Dermis microvascular lymphatic vessel endothelial cell (primary cell): ENCODE measurements at regions not wholly inside any gene's neighbourhood (a gene's known extent, or its start where the extent isn't known, plus 50 kb on each side); places are given as distances from the start of the nearest gene placed in this dataset.
A peak's percentile ranks its signal among the peaks of the same experiment; 100 is the strongest.

Source experiments
- DNase-seq, 2 donors: peaks; one replicate each; pipeline versions ENCODE4 v3.0.0 to v3.0.0-alpha.2; 2010; ENCODE audit warnings: low read depth in 2 of 2

DNA sequence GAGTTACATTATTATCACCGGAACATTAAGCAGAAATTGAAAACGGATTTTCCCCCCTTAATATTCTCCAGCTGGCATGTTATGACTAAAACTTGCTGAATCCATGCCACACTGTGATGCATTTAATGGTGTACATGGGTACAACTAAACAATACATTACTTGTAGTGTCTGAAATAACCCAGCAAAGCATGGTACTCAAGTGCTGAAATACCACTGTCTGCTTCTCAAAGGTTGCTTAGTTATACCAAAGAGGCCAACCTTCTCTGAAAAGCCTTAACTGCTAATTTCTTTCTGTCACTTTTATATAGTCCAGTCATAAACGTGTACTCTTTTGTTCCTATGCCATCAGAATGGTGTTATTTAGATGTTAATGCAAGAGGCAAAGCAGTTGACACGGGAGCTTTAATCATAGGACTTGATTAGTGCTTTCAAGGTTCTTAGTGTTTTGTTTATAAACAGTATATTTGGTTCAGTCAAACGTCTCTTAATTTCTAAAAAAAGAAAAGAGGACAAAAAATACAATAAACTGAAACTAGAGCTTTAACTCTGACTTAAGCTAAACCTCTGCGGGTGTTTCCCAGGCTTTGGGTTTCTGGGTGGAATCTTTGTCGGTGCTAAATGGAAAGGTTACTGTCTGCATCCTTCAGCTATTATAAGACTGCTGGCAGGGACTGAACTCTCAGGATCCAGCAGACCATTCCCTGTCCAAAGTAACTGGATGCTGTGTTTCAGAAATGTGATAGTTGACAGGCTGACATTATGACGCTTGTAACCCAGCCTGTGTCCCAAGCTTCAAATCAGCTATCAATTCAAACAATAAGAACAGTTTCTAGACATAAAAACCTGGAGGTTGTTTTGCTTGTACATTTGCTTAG is 202.6 kb downstream of the PPP1R3A start:
- no peak for DNase-seq

DNA sequence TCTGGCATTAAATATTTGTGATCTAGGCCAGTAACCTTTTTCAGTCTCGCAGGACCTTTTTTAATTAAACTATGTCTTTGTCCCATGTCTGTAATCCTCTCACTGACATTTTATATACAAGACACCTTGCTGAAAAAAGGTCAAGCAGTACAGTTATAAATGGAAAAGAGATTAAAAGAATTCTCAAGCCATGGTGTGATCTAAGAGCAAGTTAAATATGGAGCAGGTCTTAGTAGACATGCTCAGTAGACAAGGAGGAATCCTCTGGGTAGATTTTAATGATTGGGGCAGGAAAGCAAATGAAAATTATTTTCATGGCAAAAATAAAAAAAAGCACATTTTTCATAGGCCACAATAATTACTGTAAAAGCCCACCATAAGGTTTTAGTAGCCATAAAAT is 203.5 kb downstream of the PPP1R3A start:
- DNase-seq: no peak

DNA sequence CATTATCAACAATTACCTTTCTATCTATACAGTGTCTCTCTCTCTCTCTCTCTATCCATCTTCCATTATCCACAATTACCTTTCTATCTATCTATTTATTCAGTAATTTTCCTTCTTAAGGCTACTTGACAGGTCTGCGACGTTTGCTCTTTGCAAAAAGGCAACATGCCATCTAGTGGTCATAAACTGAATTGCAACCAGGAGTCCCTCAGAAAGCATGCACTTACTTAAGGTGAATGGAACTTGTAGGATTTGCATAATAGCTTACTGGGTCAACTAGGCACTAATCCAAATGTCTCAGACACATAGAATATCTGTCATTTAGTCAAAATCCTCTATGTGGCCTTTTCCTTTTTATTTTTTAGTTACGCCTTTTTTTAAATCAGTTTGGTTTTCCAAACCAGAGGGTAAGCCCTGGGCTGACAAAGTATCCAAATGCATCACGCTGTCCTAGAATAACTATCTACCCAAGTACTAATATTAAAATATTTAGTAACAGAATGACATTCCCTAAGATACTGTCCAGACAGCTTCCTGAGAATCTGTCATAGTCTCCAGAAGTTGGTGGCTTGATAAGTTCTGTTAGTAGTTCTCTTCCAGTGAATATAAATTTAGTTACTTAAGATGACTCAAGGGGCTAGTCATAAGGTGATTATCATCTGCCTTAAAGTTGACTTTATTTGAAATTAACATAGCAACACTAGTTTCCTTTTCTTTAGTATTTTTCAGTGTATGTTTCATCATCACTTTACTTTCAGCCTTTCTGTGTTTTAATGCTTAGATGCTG is 208.3 kb downstream of the PPP1R3A start:
- peak; percentile 57 to 76 for DNase-seq

DNA sequence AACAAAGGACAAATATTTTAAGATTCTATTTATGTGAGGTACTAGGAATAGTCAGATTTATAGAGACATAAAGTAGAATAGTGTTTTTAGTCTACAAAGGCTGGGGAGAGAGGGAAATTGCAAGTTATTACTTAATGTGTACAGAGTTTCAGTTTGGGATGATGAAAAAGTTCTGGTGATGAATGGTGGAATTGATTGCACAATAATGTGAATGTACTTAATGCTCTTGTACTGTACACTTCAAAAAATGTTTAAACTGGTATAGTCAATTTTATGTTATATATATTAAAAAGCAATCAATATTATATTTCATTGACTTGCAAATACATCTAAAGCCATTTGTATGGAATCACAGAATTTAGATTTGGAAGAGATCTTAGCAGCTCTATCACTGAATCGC is 213.4 kb downstream of the PPP1R3A start:
- no peak for DNase-seq

DNA sequence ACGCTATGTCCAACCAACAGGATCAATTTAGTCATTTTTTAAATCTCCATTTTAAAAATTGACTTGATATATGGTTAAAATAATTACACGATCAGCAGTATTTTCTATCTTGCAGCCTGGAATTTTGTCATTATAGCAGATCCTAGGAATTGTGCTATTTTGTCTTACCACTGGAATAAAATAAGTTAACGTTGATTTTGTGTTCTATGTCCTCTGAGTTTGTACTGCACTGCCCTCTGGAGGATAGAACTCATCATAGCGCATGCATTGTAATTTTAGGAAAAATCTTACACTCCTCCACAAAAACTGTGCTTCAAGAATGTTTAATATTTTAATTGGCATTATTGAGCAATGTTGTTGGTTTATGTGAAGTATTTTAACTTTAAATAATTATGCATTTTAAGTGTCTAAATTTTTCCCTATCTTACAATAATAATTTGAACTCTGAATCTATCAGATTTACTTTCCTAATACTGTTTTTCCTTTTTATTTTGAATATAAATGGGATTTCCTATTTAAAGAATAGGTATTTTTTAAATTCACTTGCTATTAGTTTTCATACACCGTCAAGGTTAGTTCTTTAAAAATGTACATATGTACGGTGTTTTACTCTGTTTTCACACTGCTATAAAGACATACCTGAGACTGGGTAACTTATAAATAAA is 220.1 kb downstream of the PPP1R3A start:
- DNase-seq: peak in 1 of 2 donors; percentile 33

DNA sequence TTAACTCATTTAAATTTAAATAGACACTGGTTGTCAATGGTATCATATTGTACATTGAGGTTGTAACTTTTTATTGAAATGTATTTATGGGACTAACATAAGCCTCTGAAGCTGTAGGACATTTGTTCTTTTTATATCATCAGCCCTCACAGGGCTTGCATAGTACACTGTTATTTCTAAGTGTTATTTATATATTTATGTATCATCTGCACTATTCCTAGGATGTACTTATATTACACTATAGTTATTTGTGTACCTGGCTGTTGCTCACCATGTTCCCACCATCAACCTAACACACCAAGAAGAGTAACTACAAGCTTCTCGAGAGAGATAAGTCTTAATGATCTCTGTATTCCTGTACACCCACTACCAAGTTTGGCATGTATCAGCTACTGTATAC is 224.7 kb downstream of the PPP1R3A start:
- no peak for DNase-seq

DNA sequence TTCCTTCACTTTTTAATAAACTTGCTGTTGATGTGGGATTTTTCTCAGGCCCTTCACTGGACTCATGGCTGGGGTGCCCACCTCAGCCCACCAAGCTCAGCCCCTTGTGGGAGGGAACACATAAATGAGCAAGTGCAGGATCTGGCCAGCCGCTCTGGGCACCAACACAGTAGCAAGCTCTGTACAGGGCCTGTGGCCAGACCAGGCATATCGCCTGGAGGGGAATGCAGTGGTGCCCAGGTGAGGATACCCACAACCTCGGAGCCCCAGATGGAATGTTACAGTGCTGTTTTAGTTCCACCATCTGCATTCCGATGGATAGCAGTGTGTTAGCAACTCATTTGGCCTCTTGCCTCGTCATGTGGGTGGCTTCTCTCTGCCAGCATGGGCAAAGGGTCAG is 234.6 kb downstream of the PPP1R3A start:
- DNase-seq: no peak

DNA sequence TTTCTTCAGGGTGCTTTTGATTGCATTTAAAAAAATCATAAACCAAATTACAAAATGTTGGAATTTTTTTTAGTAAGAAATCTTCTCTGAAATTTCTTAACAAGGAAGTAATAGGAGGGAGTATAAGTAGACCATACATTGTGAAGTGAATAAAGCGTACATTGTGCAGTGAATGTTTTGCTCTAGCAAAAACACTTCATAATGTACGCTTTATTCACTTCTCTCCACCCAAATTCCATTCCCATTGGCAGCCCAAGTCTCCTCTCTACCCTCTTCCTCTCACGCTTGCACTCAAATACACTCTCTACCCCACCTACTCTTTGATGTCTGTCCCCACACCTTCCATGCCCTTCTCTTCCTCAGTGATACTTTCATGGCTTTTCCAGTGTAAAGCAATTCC is 241.0 kb downstream of the PPP1R3A start:
- DNase-seq: no peak

DNA sequence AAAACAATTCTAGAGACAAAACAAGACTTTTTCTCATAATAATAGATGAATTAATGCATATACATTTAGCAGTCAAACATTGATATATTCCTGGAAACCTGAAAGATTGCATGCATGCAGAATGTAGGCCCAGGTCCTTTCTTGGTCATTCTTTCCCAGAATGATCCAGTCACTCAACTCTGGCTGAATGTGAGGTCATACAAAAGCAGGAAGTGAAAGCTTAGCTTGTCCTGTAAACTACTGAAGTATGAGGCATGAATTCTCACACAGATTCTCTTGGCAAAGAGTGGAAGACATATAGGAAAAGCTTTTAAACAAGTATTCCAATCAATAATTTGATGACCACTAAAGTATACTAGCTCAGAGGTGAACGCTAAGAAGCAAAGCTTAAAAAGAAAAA is 253.9 kb downstream of the PPP1R3A start:
- no peak for DNase-seq

DNA sequence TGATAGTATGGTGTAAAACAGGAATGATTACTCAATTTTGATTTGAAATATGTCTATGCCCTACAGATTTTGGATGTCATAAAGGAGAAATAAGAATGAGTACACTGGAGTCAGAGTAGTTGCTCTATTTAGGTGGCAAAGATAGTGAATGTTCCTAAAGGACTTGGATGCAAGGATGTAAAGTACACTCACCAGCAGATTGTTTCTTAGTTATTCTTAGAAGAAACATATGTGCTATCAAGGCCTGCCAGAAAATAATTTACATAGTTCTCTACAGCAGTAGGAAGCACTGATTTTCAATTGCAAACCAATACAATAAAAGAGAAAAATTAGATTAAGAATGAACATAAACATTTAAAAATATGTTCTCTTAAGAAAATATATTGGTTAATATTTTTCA is 259.4 kb downstream of the PPP1R3A start:
- DNase-seq: no peak

DNA sequence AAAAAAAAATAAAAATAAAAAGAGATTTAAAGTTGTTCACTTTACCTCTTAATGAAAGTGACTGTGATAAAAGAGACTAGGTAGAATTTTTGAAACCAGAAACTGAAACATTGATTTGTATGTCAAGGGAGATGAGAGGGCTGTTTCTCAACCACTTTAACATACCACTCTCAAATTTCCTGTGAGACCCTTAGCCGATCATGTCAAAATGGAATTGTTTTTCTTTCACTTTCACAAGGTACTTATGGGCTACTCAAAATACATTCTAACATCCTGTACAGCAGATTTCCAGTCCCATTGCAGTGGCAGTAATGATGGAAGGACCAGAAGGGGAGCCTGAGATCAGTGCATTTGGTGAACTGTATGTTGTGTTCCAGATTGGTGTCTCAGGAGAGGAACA is 261.2 kb downstream of the PPP1R3A start:
- no peak for DNase-seq

DNA sequence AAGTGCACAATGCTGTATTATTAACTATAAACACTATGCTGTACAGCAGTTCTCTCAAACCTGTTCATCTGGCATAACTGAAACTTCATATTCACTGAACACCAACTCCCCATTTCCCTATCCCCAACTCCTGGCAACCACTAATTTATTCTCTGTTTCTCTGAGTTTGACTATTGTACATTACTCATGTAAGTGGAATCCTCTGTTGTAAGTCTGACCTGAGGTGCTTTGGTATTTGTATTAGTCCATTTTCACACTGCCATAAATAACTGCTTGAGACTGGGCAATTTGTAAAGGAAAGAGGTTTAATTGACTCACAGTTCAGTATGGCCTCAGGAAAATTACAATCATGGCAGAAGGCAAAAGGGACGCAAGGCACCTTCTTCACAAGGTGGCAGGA is 266.3 kb downstream of the PPP1R3A start:
- DNase-seq: no peak

DNA sequence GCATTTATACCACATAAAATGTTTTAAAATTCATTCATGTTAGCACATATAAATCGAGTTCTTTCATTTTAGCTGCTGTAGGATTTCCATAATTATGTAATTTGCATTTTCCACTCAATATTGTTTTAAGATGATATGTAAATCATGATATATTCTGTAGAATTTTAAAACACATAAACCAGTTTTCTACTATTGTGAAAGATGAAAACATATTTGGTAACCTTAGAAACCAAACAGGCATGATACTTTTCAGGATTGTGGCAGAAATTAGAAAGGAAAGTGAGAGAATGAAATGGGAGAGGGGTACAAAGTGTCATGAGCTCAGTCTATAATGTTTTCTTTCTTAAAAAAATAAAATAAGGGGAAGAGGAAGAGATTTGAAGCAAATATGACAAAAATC is 269.3 kb downstream of the PPP1R3A start:
- no peak for DNase-seq

DNA sequence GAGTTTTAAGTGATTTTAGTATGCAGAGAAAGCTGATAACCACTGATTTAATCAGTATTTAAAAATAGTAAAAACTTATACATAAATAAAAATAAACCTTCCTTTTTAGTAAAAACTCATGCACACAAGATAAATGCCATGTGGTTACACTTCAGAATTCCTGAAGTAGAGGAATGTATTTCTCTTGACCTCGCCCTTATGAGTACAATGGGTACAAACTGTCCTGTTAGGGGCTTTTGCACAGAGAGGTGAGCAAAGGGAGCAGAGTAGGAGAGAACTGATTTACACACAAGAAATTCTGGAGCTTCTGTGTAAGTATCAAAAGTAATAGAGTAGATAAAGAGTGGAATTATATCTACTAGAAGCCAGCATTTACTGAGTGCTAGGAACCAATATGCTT is 279.6 kb downstream of the PPP1R3A start:
- no peak for DNase-seq

DNA sequence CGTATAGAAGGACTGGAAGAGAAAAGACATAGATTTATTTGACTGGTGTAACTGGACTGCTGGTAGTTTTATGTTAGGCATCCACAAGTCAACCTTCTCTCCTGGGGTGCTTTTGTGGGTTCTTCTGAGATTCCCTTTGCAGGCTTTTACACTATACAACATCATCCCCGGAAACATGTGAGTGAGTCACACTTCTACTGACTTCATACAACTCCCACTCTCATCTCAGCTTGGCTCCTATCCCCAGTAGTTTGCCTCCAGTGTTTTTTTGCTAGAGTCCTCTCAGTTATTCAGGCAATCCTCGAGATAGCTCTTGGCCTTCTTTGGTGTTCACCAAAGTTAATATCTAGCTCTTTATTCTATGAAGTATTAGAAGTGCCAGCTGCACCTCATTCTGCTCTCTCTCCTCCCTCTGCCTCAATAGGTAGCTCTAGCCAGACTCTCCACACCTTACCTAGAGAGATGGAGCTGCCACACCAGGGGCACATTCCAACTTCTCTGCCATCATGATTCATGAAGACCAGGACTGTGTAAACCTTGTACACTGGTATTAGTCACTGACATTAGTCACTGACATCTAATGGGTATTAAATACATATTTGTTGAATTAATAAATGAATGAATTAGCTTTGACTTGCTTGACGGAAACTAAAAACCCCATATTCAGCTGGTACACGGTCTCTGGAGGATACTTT is 281.9 kb downstream of the PPP1R3A start:
- DNase-seq: no peak

DNA sequence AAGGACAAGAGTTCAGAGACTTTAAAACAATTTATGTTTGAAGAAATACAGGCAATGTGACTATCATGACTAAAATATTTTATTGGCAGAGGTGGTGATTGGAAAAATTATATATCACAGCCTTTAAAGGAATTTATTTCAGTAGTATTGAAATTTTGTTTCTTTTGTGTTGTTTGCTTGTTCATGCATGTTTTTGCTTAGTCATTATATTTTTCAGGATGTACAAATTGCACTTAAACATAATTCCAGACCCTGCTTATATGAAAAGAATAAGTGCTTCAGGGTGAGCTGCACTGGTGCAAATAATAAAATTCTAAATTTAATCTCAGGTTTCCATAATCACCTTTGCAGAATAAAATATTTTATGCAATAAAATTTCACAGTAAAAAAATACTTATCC is 283.3 kb downstream of the PPP1R3A start:
- no peak for DNase-seq

DNA sequence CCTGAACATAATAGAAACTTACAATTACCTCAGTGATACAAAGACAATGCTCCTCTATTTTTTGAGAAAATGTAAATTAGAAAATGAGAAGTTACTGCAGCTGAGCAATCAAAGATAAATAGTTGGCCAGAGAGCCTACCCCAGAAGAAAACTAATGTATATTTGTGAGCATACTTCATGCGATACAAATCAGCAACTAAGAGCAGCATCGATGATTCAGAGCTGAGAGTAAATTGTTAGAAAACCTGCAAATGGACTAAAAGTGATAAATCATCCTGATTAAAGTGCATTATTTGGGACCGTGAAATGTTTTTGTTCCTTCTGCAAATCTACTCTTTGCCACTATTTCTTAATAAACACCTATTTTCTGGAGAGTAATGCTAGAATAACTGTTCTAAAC is 285.7 kb downstream of the PPP1R3A start:
- DNase-seq: no peak

DNA sequence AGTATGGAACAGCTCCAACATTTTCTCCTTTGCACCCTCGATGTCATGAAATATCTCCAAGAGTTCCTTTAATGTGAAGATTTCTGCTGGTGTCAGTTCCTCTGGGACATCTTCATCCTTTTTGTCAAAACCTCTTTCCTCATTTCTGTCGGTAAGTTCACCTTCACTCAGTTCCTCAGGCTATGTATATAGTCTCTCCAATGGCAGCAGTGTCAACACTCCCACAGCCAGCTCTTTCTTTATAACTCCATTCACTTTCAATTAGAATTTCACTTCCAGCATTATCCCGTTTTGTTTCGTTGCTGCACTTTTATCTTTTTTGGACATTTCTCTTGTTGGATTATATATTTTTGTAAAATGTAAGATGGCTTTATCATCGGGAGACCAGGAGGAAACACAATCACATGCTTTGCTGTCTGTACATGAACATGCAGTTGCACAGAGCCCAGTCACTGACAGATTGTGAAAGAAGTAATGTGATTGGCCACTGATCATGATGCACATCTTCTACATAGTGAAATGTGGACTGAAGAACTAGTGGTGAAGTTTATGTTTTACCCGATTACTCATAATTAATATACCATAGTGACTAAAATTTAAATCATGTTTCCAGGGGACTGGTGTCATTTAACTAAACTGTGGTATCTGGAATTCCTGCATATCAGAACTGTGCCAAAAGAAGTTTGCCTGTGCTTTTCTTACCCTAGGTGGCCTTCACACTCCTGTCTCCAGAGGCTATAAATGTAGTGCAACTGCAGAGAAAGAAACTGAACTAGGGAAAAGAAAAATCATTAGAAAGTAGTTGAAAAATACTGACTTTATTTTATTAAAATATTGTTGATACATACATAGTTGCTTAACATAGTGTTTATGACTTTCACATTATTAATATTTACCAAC is 289.6 kb downstream of the PPP1R3A start:
- DNase-seq: no peak

DNA sequence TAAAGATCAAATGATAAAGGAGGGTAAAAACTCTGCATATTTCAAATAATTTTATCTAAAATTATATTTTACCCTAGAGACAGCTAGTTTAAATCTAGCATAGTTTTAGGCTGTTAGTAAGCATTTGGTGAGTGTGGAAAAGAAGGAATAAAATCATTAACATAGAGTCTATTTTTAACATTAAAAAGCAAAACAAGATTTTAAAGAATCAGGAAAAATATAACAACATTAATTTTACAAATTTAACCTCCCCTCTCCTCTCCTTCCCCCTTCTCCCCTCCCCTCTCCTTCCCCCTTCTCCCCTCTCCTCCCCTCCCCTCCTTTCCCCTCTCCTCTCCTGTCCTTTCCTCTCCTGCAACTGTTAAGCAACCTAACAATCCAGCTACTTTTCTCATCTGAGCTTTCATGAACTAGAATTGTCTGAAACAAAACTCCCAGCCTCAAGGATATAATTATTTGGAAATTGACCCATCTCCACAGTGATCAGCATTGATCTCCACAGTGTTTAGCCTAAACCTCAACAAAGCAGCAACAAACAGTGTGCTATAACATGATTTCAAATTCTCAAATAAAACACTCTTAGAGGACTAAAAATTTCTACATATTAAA is 293.2 kb downstream of the PPP1R3A start:
- DNase-seq: no peak

DNA sequence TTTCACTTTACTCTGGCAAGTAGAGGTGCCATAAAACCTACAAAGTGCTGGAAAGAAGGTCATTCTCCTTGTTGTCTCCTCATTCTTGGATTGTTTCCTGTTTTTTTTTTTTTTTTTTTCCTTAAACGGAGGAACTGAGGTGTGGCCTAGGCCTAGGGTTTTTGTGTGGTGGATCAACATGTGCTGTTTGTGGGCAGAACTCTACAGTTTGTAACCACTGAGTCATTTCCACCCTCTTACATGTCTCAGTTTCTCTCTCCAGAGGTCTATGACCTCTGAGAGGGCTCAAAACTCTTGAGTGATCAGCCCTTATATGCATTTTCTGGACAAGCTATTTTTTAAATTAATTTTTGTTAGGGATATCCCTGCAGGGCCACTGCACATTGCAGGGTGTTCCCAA is 296.0 kb downstream of the PPP1R3A start:
- no peak for DNase-seq
